Keratinocyte (primary cell): ENCODE measurements at regions not wholly inside any gene's neighbourhood (a gene's known extent, or its start where the extent isn't known, plus 50 kb on each side); places are given as distances from the start of the nearest gene placed in this dataset.

Source experiments
- CTCF ChIP-seq, 3 experiments: IDR thresholded peaks in 1 of 3; conservative IDR thresholded peaks in 1 of 3; optimal IDR thresholded peaks in 1 of 3; 2 replicates in 2 of 3; 3 replicates in 1 of 3; pipeline versions ENCODE3 to v1.5.1; 2011; ENCODE audit warnings: low read length in 3 of 3, mild to moderate bottlenecking in 3 of 3, moderate library complexity in 2 of 3, control low read depth in 1 of 3, inconsistent platforms in 1 of 3; ENCODE audit not compliant: insufficient read depth in 2 of 3; ENCODE audit errors: extremely low read depth in 1 of 3
- EZH2 ChIP-seq: IDR thresholded peaks from one replicate; pipeline ENCODE4 v1.6.1; 2012; ENCODE audit warnings: inconsistent platforms, mild to moderate bottlenecking, low read length, moderate library complexity

DNA sequence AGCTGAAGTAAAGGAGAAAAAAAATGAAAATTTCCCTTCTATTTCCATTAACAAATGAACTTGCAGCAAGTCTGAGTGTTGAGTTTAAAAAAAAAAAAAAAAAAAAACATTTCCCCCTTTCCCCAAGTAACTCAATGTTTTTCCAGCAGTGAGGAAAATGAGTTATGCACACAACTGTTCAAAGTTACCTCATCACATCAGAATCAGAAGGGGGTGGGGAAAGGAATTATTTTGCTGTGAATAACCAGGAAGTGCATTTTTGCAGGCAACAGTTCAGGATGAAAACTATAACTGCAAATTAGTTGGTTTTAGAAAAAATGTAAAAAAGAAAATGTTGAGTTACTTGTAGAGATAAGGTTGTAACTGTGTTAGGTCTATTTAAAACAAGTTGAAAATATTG is 568.9 kb upstream of the CITED2 start:
- no peak for TF ChIP-seq CTCF (optimal IDR thresholded peaks at IDR 0.05 in 1 of 3, IDR thresholded peaks at IDR 0.05 in 1 of 3, conservative IDR thresholded peaks at IDR 0.05 in 1 of 3; ENCODE audit: extremely low read depth in 1 of 3, insufficient read depth in 2 of 3, low read length in 3 of 3)
- no peak for TF ChIP-seq EZH2
